ENCODE measurements at regions not wholly inside any gene's neighbourhood (a gene's known extent, or its start where the extent isn't known, plus 50 kb on each side); places are given as distances from the start of the nearest gene placed in this dataset.
A peak's percentile ranks its signal among the peaks of the same experiment; 100 is the strongest.

DNA sequence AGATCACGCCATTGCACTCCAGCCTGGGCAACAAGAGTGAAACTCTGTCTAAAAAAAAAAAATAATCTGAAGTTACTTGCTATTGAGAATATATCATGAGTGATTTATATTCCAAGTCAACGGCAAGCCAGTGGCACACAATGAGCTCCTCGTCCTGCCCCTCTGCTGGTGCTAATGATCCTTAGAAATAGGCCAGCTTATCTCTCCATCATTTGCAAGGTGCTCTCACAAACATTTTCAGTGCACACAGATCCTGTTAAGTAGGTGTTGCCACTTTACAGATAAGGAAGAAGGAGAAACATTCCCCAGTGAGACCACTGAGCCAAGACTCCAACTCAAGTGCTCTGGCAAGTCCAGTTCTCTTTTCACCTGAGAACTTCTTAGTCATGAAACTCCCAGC, 91.3 kb upstream of the GPR45 start:
- no peak for DNase-seq (ENCODE audit: low spot score)

DNA sequence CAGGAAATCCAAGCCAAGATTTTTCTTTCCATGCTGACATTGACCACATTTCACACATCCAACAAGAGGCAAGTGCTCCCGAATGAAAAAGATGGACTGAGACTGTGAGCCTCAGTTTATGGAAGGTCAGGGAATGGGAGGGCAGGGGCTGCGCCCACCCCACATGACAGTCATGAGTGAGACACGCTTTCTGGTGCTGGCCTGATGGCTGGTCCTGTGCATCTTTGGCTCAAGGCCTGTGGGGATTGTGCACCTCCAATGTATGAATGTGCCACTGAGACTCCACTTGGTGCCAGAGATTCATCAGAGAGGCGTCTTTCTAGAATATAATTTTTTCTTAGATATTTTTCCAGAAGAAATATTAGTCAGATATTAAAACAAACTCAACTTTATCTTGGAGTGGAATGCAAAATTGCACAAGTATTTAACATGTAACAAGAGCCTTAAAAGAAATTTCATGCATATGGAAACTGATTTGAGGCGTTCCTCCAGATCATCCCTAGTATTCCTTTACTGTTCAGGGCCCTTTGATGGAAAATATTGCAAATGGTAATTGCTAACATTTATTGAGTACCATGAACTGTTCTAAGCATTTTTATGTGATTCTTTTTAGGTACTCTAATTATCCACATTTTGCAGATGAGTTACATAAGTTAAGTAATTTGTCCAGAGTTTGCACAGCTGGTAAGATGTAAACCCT, 87.3 kb upstream of the GPR45 start:
- DNase-seq (ENCODE audit: low spot score), result no peak

DNA sequence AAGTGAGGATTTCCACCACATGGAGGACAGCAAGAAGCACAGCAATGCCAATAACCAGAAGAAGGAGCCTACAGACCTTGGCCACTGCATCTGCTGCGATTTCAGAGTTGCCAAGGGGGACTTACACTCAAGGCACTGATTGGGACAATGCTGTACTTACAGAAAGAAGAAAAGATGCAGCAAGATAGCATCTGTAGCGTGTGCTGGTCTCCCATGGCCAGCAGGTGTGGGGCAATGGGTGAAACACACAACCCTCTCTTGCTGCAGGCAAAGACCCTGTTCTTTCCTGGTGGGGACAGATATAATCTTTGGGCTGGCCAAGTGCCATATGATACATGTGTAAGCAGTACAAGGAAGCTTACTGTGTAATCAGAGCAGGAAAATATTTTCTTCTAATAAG, 85.4 kb upstream of the GPR45 start:
- no peak for DNase-seq (ENCODE audit: low spot score)

DNA sequence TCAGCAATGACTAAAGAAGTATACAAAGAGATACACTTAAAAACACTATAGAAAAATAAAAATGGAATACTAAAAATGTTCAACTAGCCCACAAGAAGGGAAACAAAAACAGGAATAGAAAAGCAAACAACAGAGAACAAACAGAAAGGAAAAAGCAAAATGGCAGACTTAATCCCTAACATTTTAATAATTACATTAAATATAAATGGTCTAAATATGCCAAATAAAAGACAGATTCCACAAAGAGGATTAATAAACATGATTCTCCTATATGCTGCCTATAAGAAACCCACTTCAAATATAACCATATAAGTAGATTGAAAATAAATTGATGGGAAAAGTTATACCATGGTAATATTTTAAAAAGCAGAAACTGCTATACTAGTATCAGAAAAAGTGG, 83.5 kb upstream of the GPR45 start:
- DNase-seq (ENCODE audit: low spot score), result no peak

DNA sequence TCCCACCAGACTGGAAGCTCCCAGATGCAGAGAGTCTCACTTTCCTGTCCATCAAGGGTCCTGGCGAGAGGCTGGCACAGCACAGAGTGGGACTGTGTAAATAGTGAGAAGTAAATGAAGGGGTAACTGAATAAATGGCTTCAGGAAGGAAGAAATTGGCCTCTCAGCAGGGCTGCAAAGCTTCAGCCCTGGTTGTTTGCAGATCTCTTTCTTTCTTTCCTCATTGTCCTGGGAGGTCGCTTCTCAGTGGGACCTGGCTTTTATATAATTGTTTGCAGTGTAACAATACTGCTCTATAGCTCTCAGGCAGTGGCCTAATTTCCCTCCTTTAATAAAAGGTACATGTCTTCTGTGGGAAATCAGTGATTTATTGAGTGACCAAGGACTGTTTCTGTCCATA, 74.9 kb upstream of the GPR45 start:
- DNase-seq (ENCODE audit: low spot score), result no peak

DNA sequence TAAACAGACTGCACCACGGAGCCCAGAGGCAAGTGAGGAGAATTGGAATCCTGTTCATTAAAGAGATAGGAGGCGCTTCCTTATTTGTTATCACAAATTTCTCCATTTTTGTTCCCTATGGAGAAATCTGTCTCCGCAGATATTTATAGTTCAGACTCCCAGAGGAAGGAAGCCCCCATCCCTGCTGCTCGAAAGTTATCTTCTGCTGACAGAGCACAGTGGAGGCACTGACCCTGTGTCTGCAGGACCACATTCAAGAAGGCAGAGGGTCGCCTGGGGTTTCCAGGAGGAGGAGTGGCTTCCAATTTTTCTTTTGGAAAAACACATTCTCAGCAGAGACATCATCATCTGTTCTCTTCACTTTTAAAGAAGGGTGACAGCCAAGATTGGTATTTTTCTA, 73.0 kb upstream of the GPR45 start:
- no peak for DNase-seq (ENCODE audit: low spot score)

DNA sequence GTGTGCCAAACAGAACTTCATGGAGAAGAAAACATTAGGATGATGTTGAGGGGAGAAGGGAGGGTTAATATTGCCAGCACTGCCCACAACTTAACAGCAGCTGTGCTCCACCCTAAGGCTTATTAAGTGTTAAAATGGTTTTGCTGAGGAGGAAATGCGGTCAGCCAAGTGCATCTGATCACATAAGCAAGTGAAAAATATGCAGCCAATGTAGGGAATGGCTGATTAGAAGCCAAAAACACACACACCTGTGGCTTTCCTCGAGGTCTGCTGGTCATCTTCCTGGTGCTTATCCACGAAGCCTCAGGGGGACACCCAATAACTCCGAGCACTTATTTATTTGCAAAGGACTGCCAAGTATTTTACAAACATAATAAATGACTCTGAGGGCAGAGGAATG, 66.3 kb upstream of the GPR45 start:
- DNase-seq (ENCODE audit: low spot score), result peak; percentile 23

DNA sequence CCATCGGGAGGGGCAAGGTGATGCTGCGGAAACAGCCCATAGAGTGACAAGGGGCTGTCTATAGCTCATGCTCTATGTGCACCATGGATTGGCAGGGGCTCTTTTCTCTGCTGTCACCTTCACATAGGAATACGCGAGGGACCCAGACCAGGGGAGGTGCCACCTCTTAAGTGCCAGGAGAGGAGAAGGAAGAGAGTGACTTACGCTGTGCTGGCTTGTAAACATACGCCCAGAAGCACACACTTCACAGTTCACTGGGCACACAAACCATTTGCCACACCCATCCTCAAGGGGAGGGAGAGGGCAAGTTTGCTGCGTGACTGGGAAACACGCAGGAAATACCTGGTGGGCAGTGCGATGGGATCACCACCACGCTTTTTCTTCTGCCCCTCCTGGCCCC, 65.1 kb upstream of the GPR45 start:
- DNase-seq (ENCODE audit: low spot score), result peak; percentile 16

DNA sequence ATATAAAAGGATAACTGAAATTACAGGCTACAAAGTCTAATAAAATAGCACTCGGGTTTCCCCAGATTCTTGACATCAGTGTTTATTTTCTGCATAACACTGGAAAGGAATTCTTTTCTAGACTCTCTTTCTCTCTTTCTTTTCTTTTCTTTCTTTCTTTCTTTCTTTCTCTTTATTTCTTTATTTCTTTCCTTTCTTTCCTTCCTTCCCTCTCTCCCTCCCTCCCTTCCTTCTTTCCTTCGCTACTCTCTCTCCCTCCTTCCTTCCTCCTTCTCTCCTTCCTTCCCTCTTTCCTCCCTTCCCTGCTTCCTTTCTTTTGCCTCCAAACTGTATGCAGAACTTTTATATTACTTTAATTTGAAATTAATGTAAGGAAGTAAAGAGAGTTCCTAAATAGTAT, 64.5 kb upstream of the GPR45 start:
- no peak for DNase-seq (ENCODE audit: low spot score)

DNA sequence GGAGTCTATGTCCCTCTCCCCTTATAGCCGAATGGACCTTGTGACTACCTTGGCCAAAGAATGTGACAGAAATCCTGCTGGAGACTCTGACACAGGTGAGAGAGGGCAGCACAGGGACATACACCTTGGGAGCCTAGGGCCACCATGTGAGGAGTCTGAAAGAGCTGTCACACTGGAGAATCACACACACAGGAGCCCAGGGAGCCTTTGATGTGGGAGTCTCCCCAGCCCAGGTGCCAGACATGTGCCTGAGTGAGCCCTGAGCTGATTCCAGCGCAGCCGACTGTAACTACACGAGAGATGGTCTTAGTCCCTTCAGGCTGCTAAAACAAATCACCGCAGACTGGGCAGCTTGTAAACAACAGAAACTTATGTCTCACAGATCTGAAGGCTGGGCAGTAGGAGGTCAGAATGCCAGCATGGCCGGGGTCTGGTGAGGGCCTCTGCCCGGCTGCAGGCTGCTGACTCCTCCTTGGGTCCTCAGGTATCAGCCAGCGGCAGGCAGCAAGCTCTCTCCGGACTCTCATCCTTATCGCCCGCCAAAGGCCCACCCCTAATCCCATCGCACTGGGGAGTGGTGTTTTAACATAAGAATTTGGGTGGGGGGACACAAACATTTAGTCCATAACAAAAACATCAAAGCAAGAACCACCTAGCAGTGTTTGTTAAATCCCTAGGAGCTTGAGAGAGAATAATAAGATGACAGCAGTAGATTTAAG, 63.8 kb upstream of the GPR45 start:
- no peak for DNase-seq (ENCODE audit: low spot score)

DNA sequence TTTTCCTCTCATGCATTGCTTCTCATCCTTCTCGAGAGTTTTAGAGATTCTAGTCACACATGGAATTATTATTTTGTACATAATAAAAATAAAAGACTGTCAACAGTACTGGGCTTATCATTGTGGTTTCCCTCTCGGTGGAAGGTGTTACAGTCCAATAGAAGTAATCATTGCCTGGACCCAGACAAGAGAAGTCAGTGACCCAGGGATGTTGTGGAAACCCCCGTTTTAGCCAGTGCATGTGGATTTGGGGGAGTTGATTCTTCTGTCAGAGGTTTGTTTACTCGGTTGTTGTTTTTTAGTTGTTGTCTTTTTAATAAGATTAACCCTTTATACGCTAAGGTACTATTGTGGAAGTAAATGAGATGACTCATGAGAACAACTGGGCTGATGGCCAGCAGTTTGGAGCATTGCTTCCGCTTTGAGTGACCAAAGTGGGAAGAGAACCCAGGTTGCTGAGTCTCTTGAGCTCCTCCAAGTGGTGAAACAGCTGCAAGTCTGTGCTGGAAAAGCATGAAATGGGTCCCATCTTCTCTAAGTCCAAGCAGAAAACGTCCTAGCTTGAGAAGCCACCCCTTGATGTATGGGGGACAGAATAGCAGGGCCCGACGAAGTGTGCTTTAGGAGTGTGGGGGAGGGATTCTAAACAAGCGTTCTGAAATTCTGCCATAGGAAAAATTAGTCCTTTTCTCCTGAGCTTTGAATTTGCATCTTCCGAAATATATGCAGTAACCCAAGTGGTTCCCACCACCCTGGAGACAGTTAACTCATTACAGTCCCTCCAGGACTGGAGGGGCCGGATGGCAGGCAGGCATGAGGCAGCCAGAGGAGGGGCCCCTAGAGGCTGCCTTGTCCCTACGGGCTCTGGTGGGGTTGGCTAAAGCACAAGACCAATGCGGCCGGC, 61.8 kb upstream of the GPR45 start:
- peak; percentile 93 for DNase-seq (ENCODE audit: low spot score)

DNA sequence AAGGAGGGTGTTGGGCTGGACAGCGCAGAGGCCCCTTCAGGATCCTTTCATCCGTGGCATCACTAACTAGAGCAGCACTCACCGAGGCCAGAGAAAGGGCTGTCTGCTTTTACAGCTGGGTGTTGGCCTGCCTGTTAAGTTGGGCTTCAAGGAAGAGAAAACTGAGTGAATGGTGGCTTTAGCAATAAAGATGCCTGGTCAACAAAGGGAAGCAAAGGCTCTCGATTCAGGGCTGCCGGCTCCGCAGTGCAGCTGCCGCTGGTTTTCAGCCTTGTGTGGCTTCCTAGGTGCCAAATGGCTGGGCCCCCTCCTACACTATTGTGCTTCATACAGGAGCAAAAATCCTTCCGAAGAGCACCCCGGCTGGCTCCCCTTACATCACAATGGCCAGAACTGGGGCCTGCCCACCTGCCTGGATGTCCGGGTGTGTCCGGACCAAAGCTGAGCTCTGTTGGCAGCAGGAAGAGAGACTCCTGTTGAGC, 61.0 kb upstream of the GPR45 start:
- DNase-seq (ENCODE audit: low spot score), result no peak

DNA sequence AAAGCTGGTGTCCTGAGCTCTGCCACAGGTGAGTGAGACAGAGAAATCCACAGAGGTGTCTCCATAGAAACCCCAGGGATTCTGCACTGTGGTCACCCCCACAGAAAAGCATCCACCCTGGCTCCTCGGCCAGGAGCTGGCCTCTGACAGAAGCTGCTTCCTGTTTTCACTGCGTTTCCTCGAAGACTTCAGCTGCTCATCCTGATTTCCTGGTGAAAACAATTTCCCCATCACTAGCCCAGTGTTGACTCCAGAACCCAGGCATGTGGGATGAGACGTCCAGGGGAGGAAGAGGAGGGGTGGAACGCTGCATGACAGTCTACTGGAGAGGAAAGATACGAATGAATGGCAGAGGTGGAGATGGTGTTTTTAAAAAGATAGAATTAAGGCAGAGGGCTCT, 60.3 kb upstream of the GPR45 start:
- no peak for DNase-seq (ENCODE audit: low spot score)

DNA sequence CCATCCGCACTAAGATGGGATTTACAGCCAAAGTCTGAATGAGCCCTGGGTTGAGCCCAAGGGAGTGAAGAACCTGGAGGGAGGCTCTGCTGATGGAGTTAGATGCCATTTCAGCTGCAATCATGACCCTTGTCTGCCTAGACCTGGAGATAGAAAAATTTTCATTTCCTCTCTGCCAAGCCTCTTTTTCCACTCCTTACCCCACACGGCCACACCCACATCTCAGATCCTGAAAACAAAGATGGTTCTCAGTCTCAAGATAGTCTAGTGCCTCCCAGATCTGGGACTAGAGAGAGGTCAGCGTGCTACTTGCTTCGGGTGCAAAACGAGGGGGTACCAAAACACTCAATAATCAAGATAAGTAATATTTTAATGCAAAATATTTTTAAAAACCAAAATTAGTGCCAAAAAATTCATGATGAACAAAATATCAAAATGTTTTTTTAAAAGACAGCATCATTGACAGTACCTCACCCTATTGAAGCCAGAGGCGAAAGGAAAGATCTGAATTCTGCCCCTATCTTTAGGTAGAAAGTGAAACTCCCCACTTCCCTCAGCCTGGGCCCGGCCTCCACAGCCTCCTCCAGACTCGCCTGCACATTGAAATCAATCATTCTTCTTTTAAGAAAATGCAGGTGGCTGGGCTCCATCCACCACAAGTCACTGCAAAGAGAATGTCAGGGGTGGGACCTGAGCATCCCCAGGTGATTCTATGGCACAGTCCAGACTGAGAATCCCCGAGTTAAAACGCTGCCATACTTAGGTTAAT, 57.8 kb upstream of the GPR45 start:
- DNase-seq (ENCODE audit: low spot score), result no peak

DNA sequence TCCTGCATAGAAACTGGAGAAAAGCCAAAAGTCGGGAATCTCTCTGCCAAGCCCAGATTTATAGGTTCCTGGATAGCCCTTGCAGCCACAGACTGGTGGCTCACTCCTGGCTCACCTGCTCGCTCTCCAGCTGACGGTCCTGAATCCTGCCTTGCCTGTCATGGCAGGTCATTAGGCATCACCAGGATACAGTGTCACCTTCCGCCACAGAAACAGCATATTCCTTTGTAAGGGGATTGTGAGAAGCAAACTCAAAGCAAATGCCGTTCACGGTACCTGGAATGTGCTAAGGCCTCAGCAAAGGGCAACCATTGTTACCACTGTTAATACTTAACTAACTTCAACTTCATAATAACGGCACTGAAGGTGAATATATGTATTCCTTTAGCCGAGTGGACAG, 57.1 kb upstream of the GPR45 start:
- no peak for DNase-seq (ENCODE audit: low spot score)

DNA sequence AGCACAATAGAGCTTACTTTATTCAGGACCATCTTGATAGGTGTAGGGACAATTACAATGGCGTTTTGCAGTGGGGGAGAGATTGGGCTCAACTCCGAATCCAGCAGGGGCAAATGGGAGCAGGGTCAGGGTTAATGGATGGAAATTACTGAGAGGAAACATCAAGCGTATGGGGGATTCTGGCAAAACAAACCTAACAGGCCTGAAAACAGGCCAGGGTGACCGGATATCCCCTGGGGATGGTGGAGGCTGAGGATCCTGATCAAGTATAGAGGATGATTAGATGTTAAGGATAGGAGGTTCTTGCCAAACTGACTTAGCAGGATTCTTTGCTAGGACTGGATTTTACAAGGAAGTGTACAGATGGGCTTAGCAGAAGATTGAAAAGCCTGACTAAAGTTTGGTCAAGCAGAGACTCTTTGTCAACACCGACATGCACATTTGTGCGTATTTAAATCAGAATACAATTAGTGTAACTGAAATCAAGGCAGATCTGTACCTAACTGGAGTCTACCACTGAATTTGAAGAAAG, 54.5 kb upstream of the GPR45 start:
- DNase-seq (ENCODE audit: low spot score), result no peak

DNA sequence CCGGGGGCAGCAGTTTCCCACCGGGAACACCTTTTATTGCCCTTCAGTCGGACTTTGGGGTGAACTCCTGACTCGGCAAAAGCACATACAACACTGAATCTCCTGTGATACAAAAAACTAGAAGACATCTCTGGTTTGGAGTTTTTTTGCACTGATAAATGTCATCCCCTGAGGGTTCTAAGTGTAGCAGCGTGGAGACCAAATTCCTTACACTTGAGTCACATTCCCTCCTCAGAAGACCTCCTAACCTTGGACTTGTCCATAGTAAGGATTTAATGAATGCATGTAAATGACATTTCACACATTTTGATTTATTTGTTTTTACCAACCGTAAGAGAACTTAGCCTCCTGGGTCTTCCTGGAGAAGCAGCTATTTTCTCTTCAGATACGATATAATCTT, 54.0 kb upstream of the GPR45 start:
- no peak for DNase-seq (ENCODE audit: low spot score)

DNA sequence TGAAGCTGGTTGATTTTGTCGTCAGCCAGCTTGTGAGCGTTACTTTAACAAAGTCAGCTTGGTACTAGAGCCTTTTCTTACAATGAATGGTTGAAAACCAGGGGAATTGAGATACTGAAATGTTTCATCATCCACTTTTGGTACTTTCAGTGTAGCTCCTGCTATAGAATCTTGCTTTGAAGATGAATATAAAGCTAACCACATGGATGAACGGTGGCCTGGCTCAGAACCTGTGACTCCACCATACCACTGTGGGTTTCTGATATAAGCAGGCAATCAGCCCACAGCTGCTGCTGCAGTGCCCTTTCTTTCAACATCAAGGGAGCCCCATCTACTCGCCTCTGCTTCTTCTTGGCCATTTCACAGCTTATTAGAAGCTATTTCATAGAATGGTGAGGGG, 53.2 kb upstream of the GPR45 start:
- DNase-seq (ENCODE audit: low spot score), result no peak

Measured in H4 (cell line).